HG03432 (cell line): ENCODE measurements at regions not wholly inside any gene's neighbourhood (a gene's known extent, or its start where the extent isn't known, plus 50 kb on each side); places are given as distances from the start of the nearest gene placed in this dataset.
"Not testable (repeated sequence)": the region's sequence is repeated elsewhere in the genome, so short reads cannot be mapped to it uniquely, and the experiment has no call there.

Experiments used
- ATAC-seq: cut with Tn5 transposase; IDR thresholded peaks from one replicate; pipeline ENCODE4 v1.9.1; 2021; ENCODE audit warnings: mild to moderate bottlenecking, moderate library complexity; ENCODE audit not compliant: unreplicated experiment

GRCh38 chr14:83711046-83711445 is 1818.9 kb upstream of the FLRT2 start:
- no peak for ATAC-seq

- no peak for ATAC-seq
These were observed 1817.4 kb upstream of the FLRT2 start for GRCh38 chr14:83712418-83713129.

GRCh38 chr14:83713732-83714131 is 1816.2 kb upstream of the FLRT2 start:
- ATAC-seq: no peak

- ATAC-seq: no peak
These were observed 1815.8 kb upstream of the FLRT2 start for GRCh38 chr14:83714151-83714550.

GRCh38 chr14:83719435-83719834 is 1810.5 kb upstream of the FLRT2 start:
- ATAC-seq: not testable (repeated sequence)

- no peak for ATAC-seq
These were observed 1796.3 kb upstream of the FLRT2 start for GRCh38 chr14:83733670-83734069.

GRCh38 chr14:83734431-83734830 is 1795.5 kb upstream of the FLRT2 start:
- no peak for ATAC-seq

GRCh38 chr14:83741269-83741668 is 1788.7 kb upstream of the FLRT2 start:
- ATAC-seq: no peak

- ATAC-seq: no peak
These were observed 1785.7 kb upstream of the FLRT2 start for GRCh38 chr14:83744224-83744623.

- ATAC-seq: no peak
These were observed 1785.1 kb upstream of the FLRT2 start for GRCh38 chr14:83744891-83745290.

GRCh38 chr14:83746336-83746735 is 1783.6 kb upstream of the FLRT2 start:
- no peak for ATAC-seq

- ATAC-seq: no peak
These were observed 1772.0 kb upstream of the FLRT2 start for GRCh38 chr14:83757916-83758315.

GRCh38 chr14:83764656-83765599 is 1765.0 kb upstream of the FLRT2 start:
- no peak for ATAC-seq

- ATAC-seq: no peak
These were observed 1752.4 kb upstream of the FLRT2 start for GRCh38 chr14:83777516-83777915.

GRCh38 chr14:83779266-83779665 is 1750.7 kb upstream of the FLRT2 start:
- ATAC-seq: no peak

GRCh38 chr14:83780321-83780720 is 1749.6 kb upstream of the FLRT2 start:
- no peak for ATAC-seq

GRCh38 chr14:83798421-83798820 is 1731.5 kb upstream of the FLRT2 start:
- no peak for ATAC-seq

- ATAC-seq: no peak
These were observed 1730.7 kb upstream of the FLRT2 start for GRCh38 chr14:83799233-83799632.

GRCh38 chr14:83814896-83815295 is 1715.0 kb upstream of the FLRT2 start:
- ATAC-seq: no peak

- ATAC-seq: no peak
These were observed 1713.2 kb upstream of the FLRT2 start for GRCh38 chr14:83816761-83817160.

GRCh38 chr14:83825843-83826242 is 1704.1 kb upstream of the FLRT2 start:
- ATAC-seq: no peak

GRCh38 chr14:83826838-83827237 is 1703.1 kb upstream of the FLRT2 start:
- no peak for ATAC-seq
